ENCODE measurements at regions not wholly inside any gene's neighbourhood (a gene's known extent, or its start where the extent isn't known, plus 50 kb on each side); places are given as distances from the start of the nearest gene placed in this dataset.
"Not testable (repeated sequence)": the region's sequence is repeated elsewhere in the genome, so short reads cannot be mapped to it uniquely, and the experiment has no call there.

GRCh38 chr4:169840554-169840953, 82.8 kb upstream of the HPF1 start:
- intact Hi-C loops (cut with micrococcal nuclease), result no loop called here
- no peaks in the 10 kb centered on the region for H4K20me1 ChIP-seq (ENCODE audit: control insufficient read depth, insufficient read depth, low read length, poor library complexity, severe bottlenecking)
- CTCF ChIA-PET, result no interaction called here
- Mint-ChIP-seq H3K27me3 (peaks cover 14% of the 10 kb centered on the region), H3K4me1 (no peaks in the 10 kb centered on the region), H3K27ac (no peak overlapping the region), H3K4me3 (no peak overlapping the region), H3K9me3 (ENCODE audit: insufficient read depth) (peaks cover 3% of the 10 kb centered on the region)
- H3K27ac ChIP-seq (ENCODE audit: low read length in 2 of 2), result no peak overlapping the region
- H3K9me3 ChIP-seq (ENCODE audit: control extremely low read depth in 1 of 3, control insufficient read depth in 2 of 3, insufficient read depth in 1 of 3, low read length in 2 of 3), result peaks cover 0 to 3% (median 0%) of the 10 kb centered on the region in 3 donors
- 33% methylated on average over 2 of the region's 3 CpGs for WGBS (ENCODE audit: insufficient coverage)
- no peaks in the 10 kb centered on the region for H3K27me3 ChIP-seq (replicated peaks in 1 of 4; ENCODE audit: control extremely low read depth in 1 of 4, control insufficient read depth in 3 of 4, insufficient read depth in 4 of 4, low read length in 3 of 4)
- no peak overlapping the region for H3K9ac ChIP-seq (ENCODE audit: low read length)
- no peaks in the 10 kb centered on the region for H3K36me3 ChIP-seq (replicated peaks in 1 of 2; ENCODE audit: control extremely low read depth in 1 of 2, control insufficient read depth in 1 of 2, extremely low read depth in 1 of 2, insufficient read depth in 2 of 2, low read length in 1 of 2)
- TF ChIP-seq, protein P1, sequence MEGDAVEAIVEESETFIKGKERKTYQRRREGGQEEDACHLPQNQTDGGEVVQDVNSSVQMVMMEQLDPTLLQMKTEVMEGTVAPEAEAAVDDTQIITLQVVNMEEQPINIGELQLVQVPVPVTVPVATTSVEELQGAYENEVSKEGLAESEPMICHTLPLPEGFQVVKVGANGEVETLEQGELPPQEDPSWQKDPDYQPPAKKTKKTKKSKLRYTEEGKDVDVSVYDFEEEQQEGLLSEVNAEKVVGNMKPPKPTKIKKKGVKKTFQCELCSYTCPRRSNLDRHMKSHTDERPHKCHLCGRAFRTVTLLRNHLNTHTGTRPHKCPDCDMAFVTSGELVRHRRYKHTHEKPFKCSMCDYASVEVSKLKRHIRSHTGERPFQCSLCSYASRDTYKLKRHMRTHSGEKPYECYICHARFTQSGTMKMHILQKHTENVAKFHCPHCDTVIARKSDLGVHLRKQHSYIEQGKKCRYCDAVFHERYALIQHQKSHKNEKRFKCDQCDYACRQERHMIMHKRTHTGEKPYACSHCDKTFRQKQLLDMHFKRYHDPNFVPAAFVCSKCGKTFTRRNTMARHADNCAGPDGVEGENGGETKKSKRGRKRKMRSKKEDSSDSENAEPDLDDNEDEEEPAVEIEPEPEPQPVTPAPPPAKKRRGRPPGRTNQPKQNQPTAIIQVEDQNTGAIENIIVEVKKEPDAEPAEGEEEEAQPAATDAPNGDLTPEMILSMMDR (IDR thresholded peaks at IDR 0.05), result no peak
- TF ChIP-seq EZH2 (IDR thresholded peaks at IDR 0.05; ENCODE audit: borderline replicate concordance, insufficient read depth, low read depth, low read length, poor library complexity, severe bottlenecking), result no peak
- H3K4me3 ChIP-seq (ENCODE audit: control extremely low read depth in 1 of 5, extremely low read depth in 1 of 5, insufficient read depth in 1 of 5, low read depth in 2 of 5, low read length in 4 of 5), result no peak overlapping the region
- H2AFZ ChIP-seq (ENCODE audit: insufficient read depth, low read depth, low read length, poor library complexity, severe bottlenecking), result no peak overlapping the region
- POLR2A ChIA-PET, result no interaction called here
- no peaks in the 10 kb centered on the region for H3K4me1 ChIP-seq (ENCODE audit: control insufficient read depth in 2 of 2, insufficient read depth in 2 of 2, low read length in 2 of 2)
- H3K79me2 ChIP-seq (ENCODE audit: control insufficient read depth, insufficient read depth, low read length), result no peaks in the 10 kb centered on the region
- DNase-seq (no peak), ATAC-seq (ENCODE audit: low read depth) (no peak)
- H3K4me2 ChIP-seq (replicated peaks; ENCODE audit: low read depth, low read length, poor library complexity, severe bottlenecking), result no peak overlapping the region

DNA sequence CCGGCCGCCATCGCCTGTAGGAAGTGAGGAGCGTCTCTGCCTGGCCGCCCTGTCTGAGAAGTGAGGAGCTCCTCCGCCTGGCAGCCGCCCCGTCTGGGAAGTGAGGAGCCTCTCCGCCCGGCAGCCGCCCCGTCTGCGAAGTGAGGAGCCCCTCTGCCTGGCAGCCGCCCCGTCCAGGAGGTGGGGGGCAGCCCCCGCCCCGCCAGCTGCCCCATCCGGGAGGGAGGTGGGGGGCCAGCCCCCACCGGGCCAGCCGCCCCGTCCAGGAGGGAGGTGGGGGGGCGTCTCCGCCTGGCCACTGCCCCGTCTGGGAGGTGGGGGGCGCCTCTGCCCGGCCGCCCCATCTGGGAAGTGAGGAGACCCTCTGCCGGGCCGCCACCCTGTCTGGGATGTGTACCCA, 70.6 kb upstream of the HPF1 start:
- peaks cover 0 to 15% (median 0%) of the 10 kb centered on the region in 3 donors for H3K9me3 ChIP-seq (ENCODE audit: control extremely low read depth in 1 of 3, control insufficient read depth in 2 of 3, insufficient read depth in 1 of 3, low read length in 2 of 3)
- peaks cover 11% of the 10 kb centered on the region for H3K27me3 Mint-ChIP-seq
- H3K4me1 Mint-ChIP-seq; H3K4me3 ChIP-seq (ENCODE audit: control extremely low read depth in 1 of 5, extremely low read depth in 1 of 5, insufficient read depth in 1 of 5, low read depth in 2 of 5, low read length in 4 of 5); DNase-seq; H3K79me2 ChIP-seq (ENCODE audit: control insufficient read depth, insufficient read depth, low read length); intact Hi-C loops (cut with micrococcal nuclease); H2AFZ ChIP-seq (ENCODE audit: insufficient read depth, low read depth, low read length, poor library complexity, severe bottlenecking); H3K4me3 Mint-ChIP-seq; H3K4me2 ChIP-seq (replicated peaks; ENCODE audit: low read depth, low read length, poor library complexity, severe bottlenecking); H4K20me1 ChIP-seq (ENCODE audit: control insufficient read depth, insufficient read depth, low read length, poor library complexity, severe bottlenecking); CTCF ChIA-PET; POLR2A ChIA-PET; H3K27ac Mint-ChIP-seq; H3K9ac ChIP-seq (ENCODE audit: low read length); H3K27me3 ChIP-seq (replicated peaks in 1 of 4; ENCODE audit: control extremely low read depth in 1 of 4, control insufficient read depth in 3 of 4, insufficient read depth in 4 of 4, low read length in 3 of 4); H3K9me3 Mint-ChIP-seq (ENCODE audit: insufficient read depth); H3K4me1 ChIP-seq (ENCODE audit: control insufficient read depth in 2 of 2, insufficient read depth in 2 of 2, low read length in 2 of 2); H3K36me3 ChIP-seq (replicated peaks in 1 of 2; ENCODE audit: control extremely low read depth in 1 of 2, control insufficient read depth in 1 of 2, extremely low read depth in 1 of 2, insufficient read depth in 2 of 2, low read length in 1 of 2); ATAC-seq (ENCODE audit: low read depth); H3K27ac ChIP-seq (ENCODE audit: low read length in 2 of 2): not testable (repeated sequence)
- 97% methylated on average over 25 of the region's 29 CpGs for WGBS (ENCODE audit: insufficient coverage)
